Activated CD4-positive, alpha-beta memory T cell treated with anti-CD3 and anti-CD28 coated beads for 36 hours (primary cell): ENCODE measurements at regions not wholly inside any gene's neighbourhood (a gene's known extent, or its start where the extent isn't known, plus 50 kb on each side); places are given as distances from the start of the nearest gene placed in this dataset.
"Not testable (repeated sequence)": the region's sequence is repeated elsewhere in the genome, so short reads cannot be mapped to it uniquely, and the experiment has no call there.

Experiments used
- CTCF ChIA-PET: fragments of 350-600 bp; sonication (Branson Sonifier 250); formaldehyde crosslinking; loops from one replicate; lab custom pipeline; 2021; ENCODE audit warnings: antibody characterized with exemption, inconsistent platforms; lab: Charles Lee
- POLR2A ChIA-PET: fragments of 350-600 bp; sonication (Branson Sonifier 250); formaldehyde crosslinking; loops from one replicate; lab custom pipeline; 2021; ENCODE audit warnings: antibody characterized with exemption; lab: Charles Lee
- DNase-seq: peaks from one replicate; pipeline ENCODE4 v3.0.0-alpha.2; 2020
- H3K27ac Mint-ChIP-seq: one replicate; pipeline ENCODE4 v1.8.0; 2021; ENCODE audit warnings: mixed read lengths
- H3K27me3 Mint-ChIP-seq: one replicate; pipeline ENCODE4 v1.8.0; 2021; ENCODE audit warnings: mixed read lengths
- H3K36me3 Mint-ChIP-seq: one replicate; pipeline ENCODE4 v1.8.0; 2021; ENCODE audit warnings: mixed read lengths
- H3K4me1 Mint-ChIP-seq: one replicate; pipeline ENCODE4 v1.8.0; 2021; ENCODE audit warnings: low read depth, mixed read lengths
- H3K4me3 Mint-ChIP-seq: one replicate; pipeline ENCODE4 v1.8.0; 2021; ENCODE audit warnings: mild to moderate bottlenecking, mixed read lengths
- H3K9me3 Mint-ChIP-seq: one replicate; pipeline ENCODE4 v1.8.0; 2021; ENCODE audit warnings: mixed read lengths
- intact Hi-C: fragments of 100-400 bp; cut with micrococcal nuclease; formaldehyde crosslinking; loops from one replicate; pipeline ENCODE4 v1.15.1; 2023

DNA sequence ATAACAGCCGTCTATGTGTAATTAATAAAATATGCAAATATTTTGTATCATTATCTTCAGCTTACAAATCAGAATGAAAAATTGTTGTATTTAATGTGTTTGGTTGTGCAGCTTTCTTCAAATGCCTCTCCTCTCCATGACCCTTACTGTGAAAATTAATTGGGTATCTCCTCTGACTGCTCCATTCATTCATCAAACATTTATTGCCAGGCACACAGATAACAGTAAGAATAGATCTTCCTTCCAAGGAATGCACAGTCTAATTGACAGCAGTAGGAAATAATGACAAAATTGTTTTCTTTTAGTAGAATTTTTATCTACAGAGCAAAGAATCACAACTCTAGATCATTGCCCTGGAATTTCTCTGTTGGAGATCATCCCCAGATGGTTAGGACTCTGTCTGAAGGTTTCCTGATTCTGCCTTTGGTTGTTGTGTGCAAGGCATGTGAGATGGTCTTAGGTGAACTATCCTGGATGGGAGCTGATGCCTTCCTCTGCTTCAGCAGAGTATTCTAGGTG is 395.0 kb upstream of the FAT1 start:
- no peak overlapping the region for H3K27ac Mint-ChIP-seq
- CTCF ChIA-PET: no interaction called here
- POLR2A ChIA-PET: no interaction called here
- no peaks in the 10 kb centered on the region for H3K36me3 Mint-ChIP-seq
- no peak for DNase-seq
- peaks cover 2% of the 10 kb centered on the region for H3K9me3 Mint-ChIP-seq
- no peak overlapping the region for H3K4me3 Mint-ChIP-seq
- H3K27me3 Mint-ChIP-seq: no peaks in the 10 kb centered on the region
- no peaks in the 10 kb centered on the region for H3K4me1 Mint-ChIP-seq
- intact Hi-C loops: no loop called here

DNA sequence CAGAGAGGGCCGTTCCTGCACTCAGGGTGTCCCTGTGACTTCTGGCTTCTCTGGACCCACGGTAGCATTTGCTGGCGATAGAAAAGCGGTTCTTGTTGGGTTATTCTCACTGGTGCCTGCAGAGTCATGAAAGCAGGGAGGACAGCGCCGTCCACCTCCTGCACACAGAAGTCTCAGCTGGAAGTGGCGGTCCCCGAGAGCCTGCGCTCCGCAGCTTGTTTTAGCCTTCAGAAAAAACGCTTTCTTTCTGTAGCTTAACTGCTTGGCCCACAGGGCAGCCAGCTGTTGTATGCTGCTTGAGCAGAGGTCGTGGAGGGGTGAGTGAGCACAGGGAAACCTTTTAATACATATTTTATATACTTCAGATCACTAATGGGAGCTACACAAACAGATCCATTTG is 400.7 kb upstream of the FAT1 start:
- POLR2A ChIA-PET: no interaction called here
- Mint-ChIP-seq H3K9me3 (peaks cover 4% of the 10 kb centered on the region), H3K36me3 (no peaks in the 10 kb centered on the region), H3K27ac (no peak overlapping the region), H3K4me1 (no peaks in the 10 kb centered on the region), H3K4me3 (no peak overlapping the region), H3K27me3 (no peaks in the 10 kb centered on the region)
- intact Hi-C loops: no loop called here
- CTCF ChIA-PET: no interaction called here
- DNase-seq: no peak

DNA sequence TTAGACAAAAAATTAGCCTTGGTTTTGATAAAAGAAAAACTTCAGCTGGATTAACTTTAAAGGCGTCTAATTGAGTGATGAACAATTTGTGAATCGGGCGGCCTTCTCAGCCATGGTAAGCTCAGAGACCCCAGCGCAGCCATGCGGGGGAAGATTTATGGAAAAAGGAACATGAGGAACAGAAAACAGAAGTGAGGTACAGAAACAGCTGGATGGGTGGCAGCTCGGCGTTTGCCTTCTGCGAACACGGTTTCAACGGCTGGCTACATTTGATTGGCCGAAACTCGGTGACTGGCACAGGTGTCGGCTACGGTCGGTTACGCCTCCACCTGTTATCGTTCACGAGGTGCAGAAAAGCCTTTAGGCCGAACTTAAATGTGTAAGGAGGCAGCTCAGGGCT is 401.4 kb upstream of the FAT1 start:
- Mint-ChIP-seq H3K27ac (no peak overlapping the region), H3K4me1 (no peaks in the 10 kb centered on the region), H3K9me3 (peaks cover 6% of the 10 kb centered on the region), H3K27me3 (no peaks in the 10 kb centered on the region), H3K4me3 (no peak overlapping the region), H3K36me3 (no peaks in the 10 kb centered on the region)
- POLR2A ChIA-PET: no interaction called here
- no peak for DNase-seq
- intact Hi-C loops: no loop called here
- CTCF ChIA-PET: no interaction called here

DNA sequence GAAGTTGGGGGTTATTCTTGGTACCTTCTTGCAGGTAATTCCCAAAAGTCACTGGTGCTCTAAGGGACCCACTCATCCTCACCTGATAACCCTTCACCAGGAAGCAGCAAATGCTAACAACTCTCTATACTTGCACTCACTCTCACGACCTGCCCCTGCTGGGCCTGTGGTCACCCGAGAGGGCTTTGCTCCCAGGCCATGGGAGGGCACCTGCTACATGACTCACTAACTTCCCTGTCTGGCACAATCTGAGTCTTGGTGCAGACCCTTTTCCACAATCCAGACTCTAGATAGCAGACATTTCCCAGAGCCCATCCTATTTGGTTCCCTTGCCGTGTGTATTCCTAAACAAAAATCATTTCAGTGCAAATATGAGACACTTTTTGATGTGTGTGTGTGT is 403.8 kb upstream of the FAT1 start:
- no peaks in the 10 kb centered on the region for H3K4me1 Mint-ChIP-seq
- H3K9me3 Mint-ChIP-seq: peaks cover 12% of the 10 kb centered on the region
- ChIA-PET CTCF (no interaction called here), POLR2A (no interaction called here)
- no peak for DNase-seq
- intact Hi-C loops: no loop called here
- no peaks in the 10 kb centered on the region for H3K27me3 Mint-ChIP-seq
- H3K36me3 Mint-ChIP-seq: no peaks in the 10 kb centered on the region
- H3K4me3 Mint-ChIP-seq: no peak overlapping the region
- H3K27ac Mint-ChIP-seq: no peak overlapping the region

DNA sequence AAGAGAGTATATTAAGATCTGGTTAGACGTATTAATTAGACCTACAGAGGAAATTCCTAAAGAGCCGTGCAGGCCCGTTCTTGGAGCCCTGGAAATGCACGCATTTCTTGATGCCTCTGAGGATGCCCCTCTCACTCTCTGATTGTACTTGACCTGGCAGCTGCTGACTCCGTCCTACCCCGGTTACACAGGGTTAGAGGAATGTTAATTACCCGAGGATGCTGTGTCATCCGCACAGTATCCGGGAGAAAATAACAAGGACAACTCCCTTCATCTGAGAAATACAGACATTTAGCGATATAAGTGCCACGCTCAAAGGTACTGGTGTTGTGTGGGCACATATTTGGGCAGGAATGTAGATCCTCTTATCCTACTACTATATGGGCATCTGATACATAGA is 404.6 kb upstream of the FAT1 start:
- no peaks in the 10 kb centered on the region for H3K4me1 Mint-ChIP-seq
- intact Hi-C loops: no loop called here
- H3K27ac Mint-ChIP-seq: no peak overlapping the region
- ChIA-PET POLR2A (no interaction called here), CTCF (no interaction called here)
- peaks cover 12% of the 10 kb centered on the region for H3K9me3 Mint-ChIP-seq
- H3K27me3 Mint-ChIP-seq: no peaks in the 10 kb centered on the region
- H3K36me3 Mint-ChIP-seq: no peaks in the 10 kb centered on the region
- H3K4me3 Mint-ChIP-seq: no peak overlapping the region
- DNase-seq: no peak

DNA sequence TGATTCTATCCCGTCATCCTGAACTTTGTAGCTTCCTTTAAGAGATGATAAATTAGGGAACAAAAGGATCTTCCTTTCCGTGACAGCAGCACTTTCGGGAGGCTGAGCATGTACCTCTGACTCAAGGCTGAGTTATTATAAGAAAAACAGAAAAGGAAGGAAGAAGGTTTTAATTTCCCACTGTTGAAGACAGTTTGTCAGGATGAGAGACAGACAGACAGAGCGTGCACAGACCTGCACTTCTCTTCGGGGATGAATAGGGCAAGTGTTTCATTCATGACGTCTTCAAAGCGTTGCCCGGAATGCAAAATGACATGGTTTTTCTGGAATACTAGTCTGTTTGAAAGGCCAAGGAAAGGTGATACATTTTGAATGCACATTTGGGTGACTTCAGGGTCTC is 405.3 kb upstream of the FAT1 start:
- Mint-ChIP-seq H3K36me3 (no peaks in the 10 kb centered on the region), H3K27ac (no peak overlapping the region), H3K9me3 (peaks cover 12% of the 10 kb centered on the region), H3K27me3 (no peaks in the 10 kb centered on the region), H3K4me3 (no peak overlapping the region), H3K4me1 (no peaks in the 10 kb centered on the region)
- no peak for DNase-seq
- ChIA-PET POLR2A (no interaction called here), CTCF (no interaction called here)
- intact Hi-C loops: no loop called here

DNA sequence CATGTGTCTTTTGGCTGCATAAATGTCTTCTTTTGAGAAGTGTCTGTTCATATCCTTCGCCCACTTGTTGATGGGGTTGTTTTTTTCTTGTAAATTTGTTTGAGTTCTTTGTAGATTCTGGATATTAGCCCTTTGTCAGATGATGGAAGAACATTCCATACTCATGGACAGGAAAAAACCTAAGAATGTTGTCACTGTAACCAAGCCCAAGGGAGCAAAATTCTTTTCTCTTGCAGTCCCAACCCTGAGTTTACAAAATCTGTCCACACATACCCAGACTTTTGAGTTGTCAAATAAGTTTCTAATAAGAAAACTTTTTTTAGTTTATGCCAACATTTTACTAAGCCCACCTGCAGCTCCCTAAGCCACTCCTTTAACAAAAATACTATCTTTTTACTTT is 408.2 kb upstream of the FAT1 start:
- H3K4me1 Mint-ChIP-seq, H3K36me3 Mint-ChIP-seq, H3K4me3 Mint-ChIP-seq, H3K27me3 Mint-ChIP-seq, CTCF ChIA-PET, DNase-seq, POLR2A ChIA-PET, intact Hi-C loops, H3K27ac Mint-ChIP-seq: not testable (repeated sequence)
- H3K9me3 Mint-ChIP-seq: peaks cover 18% of the 10 kb centered on the region

DNA sequence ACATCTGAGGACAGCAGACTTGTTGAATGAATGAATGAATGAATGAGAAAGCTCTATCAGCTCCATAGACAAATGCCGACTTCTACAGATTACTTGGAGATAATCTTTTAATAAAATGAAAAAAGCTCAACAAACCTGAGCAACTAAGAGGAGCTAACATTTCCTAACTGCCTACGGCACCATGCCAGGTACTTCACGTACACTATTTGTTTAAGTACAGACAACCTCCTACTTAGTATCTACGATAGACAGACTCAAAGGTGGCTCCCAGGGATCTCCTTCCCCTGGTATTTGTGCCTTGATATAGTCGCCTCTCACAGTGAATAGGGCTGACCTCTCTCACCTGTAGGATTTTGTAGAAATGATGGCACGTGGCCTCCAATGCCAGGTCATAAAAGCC is 412.2 kb upstream of the FAT1 start:
- Mint-ChIP-seq H3K9me3 (peaks cover 10% of the 10 kb centered on the region), H3K4me1 (no peaks in the 10 kb centered on the region), H3K27me3 (no peaks in the 10 kb centered on the region), H3K36me3 (no peaks in the 10 kb centered on the region), H3K4me3 (no peak overlapping the region), H3K27ac (no peak overlapping the region)
- intact Hi-C loops: no loop called here
- CTCF ChIA-PET: no interaction called here
- no peak for DNase-seq
- POLR2A ChIA-PET: interaction anchor here (0.6 kb wide), 1 partner anchor 110 kb away, joined by 3 read pairs; no protein-coding TSS in a partner anchor

DNA sequence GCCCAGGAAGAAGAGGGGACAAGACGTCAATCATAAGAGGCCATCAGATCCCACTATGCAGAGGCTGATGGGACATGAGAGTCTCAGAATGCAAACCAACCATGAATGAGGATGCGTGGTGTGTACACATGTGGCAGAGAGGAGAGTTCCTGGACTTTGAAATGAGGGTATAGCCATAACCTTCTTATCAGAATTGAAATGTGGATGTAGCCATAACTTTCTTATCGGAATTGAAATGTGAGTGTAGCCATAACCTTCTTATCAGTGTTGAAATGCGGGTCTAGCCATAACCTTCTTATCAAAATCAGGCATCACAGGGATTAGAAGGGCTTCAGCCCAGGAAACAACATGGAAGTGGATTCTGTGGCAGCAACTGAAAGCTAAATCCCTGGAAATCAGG is 415.5 kb upstream of the FAT1 start:
- Mint-ChIP-seq H3K4me3 (no peak overlapping the region), H3K4me1 (no peaks in the 10 kb centered on the region), H3K27me3 (no peaks in the 10 kb centered on the region), H3K27ac (no peak overlapping the region), H3K36me3 (no peaks in the 10 kb centered on the region), H3K9me3 (peaks cover 13% of the 10 kb centered on the region)
- CTCF ChIA-PET: no interaction called here
- intact Hi-C loops: no loop called here
- no peak for DNase-seq
- POLR2A ChIA-PET: no interaction called here

DNA sequence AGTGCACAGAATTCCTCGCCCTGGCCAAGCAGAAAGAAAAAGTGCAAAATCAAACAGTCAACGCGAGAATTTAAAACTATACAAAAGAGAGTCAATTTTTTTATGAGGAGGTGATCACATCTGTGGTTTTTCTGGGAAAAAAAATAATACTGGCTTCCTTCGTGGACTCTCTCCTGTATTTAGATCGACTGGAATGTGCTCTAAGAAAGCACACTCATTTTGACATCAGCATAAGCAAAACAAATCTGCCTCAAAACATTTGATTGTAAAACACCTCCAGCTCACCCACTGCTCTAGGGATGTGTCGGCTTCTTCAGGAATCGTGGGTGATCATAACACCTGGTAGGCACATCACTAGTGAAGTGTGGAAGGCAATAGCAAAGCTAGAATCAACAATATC is 417.4 kb upstream of the FAT1 start:
- CTCF ChIA-PET: no interaction called here
- H3K36me3 Mint-ChIP-seq: no peaks in the 10 kb centered on the region

DNA sequence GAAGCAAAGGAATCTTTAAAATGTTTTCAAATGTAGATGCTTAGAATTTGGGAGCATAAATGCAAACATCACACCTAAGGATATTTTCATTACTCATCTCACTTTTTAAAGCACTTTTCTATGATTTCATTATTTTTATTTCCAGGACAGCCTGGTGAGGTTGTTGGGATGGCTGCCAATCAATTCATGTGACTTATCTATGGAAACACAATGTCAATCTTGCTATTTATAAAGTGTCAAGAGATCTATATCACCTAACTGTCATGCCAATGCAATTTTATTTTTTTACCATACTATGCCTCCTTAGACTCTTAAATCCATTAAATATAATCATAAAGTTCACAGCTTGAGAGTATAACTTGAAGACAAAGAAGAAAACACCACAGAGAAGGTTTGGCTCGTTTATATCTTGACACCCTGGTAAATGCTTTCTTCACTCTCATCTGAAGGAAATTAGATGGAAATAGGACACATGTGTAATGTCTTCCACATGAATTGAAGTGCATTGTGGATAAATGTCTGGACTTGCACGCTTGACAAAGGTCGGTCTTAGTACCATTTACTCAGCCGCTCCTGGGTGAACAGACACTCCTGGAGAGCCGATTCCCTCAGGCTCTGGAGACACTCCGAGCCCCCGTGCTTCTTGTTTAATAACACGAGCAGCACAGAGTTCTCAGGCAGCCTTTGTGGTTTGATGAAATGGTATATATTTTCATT is 425.7 kb upstream of the FAT1 start:
- Mint-ChIP-seq H3K27me3 (no peaks in the 10 kb centered on the region), H3K27ac (no peak overlapping the region), H3K4me3 (no peak overlapping the region), H3K36me3 (no peaks in the 10 kb centered on the region), H3K9me3 (no peaks in the 10 kb centered on the region), H3K4me1 (no peaks in the 10 kb centered on the region)
- CTCF ChIA-PET: no interaction called here
- intact Hi-C loops: no loop called here
- POLR2A ChIA-PET: no interaction called here
- no peak for DNase-seq

More for the DNA sequence above, 417.4 kb upstream of the FAT1 start:
- POLR2A ChIA-PET: no interaction called here
- no peaks in the 10 kb centered on the region for H3K27me3 Mint-ChIP-seq
- H3K4me3 Mint-ChIP-seq: no peak overlapping the region
- no peak for DNase-seq
- intact Hi-C loops: no loop called here
- H3K27ac Mint-ChIP-seq: no peak overlapping the region
- peaks cover 11% of the 10 kb centered on the region for H3K9me3 Mint-ChIP-seq
- no peaks in the 10 kb centered on the region for H3K4me1 Mint-ChIP-seq

DNA sequence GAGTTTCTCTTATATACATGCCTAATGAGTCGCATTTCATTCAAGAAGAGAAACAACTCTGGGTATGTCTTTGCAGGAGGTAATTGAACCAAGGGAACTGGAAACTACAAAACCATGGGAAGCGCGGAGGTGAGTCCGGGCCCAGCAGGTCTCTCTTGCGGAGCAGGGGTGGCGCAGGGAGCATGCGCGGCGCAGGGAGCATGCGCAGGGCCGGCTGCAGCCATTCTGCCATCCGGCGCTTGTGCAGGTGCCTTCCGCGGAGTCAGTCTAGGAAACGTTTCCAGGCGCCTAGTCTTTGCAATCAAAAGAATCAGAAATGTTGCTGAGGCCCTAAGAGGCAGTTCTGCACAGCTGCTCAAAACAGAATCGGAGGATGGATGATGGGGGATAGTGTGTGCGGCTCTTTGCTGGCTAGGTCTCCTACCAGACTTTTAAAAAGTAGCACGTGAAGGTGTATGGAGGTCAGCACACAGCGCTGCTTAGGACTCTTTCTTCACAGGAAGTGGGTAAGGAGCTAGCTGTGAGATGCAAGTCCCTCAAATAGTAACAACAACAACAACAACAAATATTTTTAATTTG is 433.8 kb upstream of the FAT1 start:
- intact Hi-C loops: no loop called here
- Mint-ChIP-seq H3K4me1 (no peaks in the 10 kb centered on the region), H3K27me3 (no peaks in the 10 kb centered on the region), H3K4me3 (no peak overlapping the region), H3K36me3 (no peaks in the 10 kb centered on the region), H3K27ac (no peak overlapping the region), H3K9me3 (peaks cover 4% of the 10 kb centered on the region)
- no peak for DNase-seq
- ChIA-PET POLR2A (no interaction called here), CTCF (no interaction called here)

DNA sequence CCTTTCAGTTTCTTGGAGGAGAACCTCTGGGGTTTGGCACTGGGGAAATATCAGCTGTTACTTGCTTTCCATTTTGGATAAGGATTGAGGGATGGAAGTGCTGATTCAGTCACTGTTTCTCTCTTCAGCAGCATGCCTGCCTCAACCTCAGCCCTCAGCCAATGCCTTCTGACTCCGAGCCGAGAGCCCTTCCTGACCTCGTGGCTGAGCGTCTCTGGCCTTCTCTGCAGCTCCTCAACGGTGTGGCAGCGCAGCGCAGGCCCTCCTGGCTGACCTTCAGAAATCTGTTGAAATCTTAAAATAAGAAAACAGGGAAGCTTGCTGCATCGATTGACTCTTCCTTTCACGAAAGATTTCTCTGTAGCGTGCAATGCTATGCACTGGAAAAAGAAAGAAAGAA is 434.3 kb upstream of the FAT1 start:
- CTCF ChIA-PET: no interaction called here
- H3K27ac Mint-ChIP-seq: no peak overlapping the region
- intact Hi-C loops: no loop called here

More for the DNA sequence above, 434.3 kb upstream of the FAT1 start:
- H3K36me3 Mint-ChIP-seq: no peaks in the 10 kb centered on the region
- no peak for DNase-seq
- H3K4me1 Mint-ChIP-seq: no peaks in the 10 kb centered on the region
- H3K9me3 Mint-ChIP-seq: peaks cover 4% of the 10 kb centered on the region
- no peak overlapping the region for H3K4me3 Mint-ChIP-seq
- POLR2A ChIA-PET: no interaction called here
- no peaks in the 10 kb centered on the region for H3K27me3 Mint-ChIP-seq
